ENCODE measurements at regions not wholly inside any gene's neighbourhood (a gene's known extent, or its start where the extent isn't known, plus 50 kb on each side); places are given as distances from the start of the nearest gene placed in this dataset.

DNA sequence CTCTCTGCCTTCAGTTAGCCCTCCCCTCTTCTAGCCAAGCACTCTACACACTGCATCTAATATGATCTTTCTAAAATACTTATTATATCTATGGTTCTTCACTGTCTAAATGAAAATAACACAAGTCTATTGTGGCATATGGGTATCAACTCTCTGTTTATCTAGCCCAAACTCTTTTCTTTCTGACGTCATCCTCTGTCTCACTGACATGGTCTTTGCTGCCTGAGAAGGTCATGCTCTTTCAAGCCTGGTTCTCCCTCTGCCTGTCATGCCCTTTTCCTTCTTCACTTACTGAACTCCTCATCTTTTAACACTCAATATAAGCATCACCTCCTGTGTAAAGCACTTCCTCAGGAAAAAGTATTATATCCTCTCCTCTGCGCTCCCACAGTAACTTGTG lies 672.2 kb upstream of the CT83 start:
- Histone ChIP-seq H2AK5ac (ENCODE audit: low read depth, low read length) (no peak overlapping the region), H3K36me3 (replicated peaks in 1 of 2; ENCODE audit: control insufficient read depth in 2 of 2, insufficient read depth in 2 of 2, low read length in 2 of 2) (no peaks in the 10 kb centered on the region), H4K91ac (ENCODE audit: low read depth, low read length, poor library complexity) (no peak overlapping the region), H3K14ac (ENCODE audit: low read length) (no peak overlapping the region), H3K9me3 (replicated peaks in 1 of 2; ENCODE audit: control insufficient read depth in 2 of 2, insufficient read depth in 1 of 2, low read depth in 1 of 2, low read length in 2 of 2) (no peaks in the 10 kb centered on the region), H3K4me1 (ENCODE audit: control insufficient read depth in 2 of 2, insufficient read depth in 1 of 2, low read depth in 1 of 2, low read length in 2 of 2) (no peaks in the 10 kb centered on the region), H3K4me2 (ENCODE audit: insufficient read depth, low read length, poor library complexity, severe bottlenecking) (no peak overlapping the region), H3K27me3 (ENCODE audit: control insufficient read depth in 3 of 3, insufficient read depth in 3 of 3, low read depth in 1 of 3, low read length in 3 of 3) (no peaks in the 10 kb centered on the region), H3K18ac (ENCODE audit: low read length) (no peak overlapping the region), H2AFZ (ENCODE audit: low read length) (no peak overlapping the region), H3K79me1 (ENCODE audit: low read depth, low read length) (no peaks in the 10 kb centered on the region), H3K23ac (ENCODE audit: low read depth, low read length, poor library complexity) (no peak overlapping the region), H3K4ac (ENCODE audit: low read length) (no peak overlapping the region), H2BK15ac (ENCODE audit: low read length) (no peak overlapping the region), H3K4me3 (ENCODE audit: low read length in 2 of 2) (no peak overlapping the region), H3K27ac (replicated peaks; ENCODE audit: low read length) (no peak overlapping the region), H4K8ac (ENCODE audit: low read depth, low read length) (no peak overlapping the region), H2BK120ac (ENCODE audit: low read depth, low read length) (no peak overlapping the region), H2BK5ac (ENCODE audit: low read length) (no peak overlapping the region), H3K9ac (ENCODE audit: low read depth, low read length, poor library complexity) (no peak overlapping the region), H2BK12ac (ENCODE audit: low read length) (no peak overlapping the region)
- no peak for DNase-seq (ENCODE audit: low spot score)
- WGBS, 2 donors (ENCODE audit: extremely low coverage in 2 of 2, insufficient read length in 2 of 2, insufficient replicate concordance in 1 of 2): no CpG with 5 or more reads among the region's 2 CpGs

DNA sequence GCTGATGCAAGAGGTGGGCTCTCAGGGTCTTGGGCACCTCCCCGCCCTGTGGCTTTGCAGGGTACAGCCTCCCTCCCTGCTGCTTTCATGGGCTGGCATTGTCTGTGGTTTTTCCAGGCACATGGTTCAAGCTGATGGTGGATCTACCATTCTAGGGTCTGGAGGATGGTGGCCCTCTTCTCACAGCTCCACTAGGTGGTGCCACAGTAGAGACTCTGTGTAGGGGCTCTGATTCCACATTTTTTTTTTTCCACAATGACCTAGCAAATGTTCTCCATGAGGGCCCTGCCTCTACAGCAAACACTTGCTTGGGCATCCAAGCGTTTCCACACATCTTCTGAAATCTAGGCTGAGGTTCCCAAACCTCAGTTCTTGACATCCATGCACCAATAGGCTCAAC lies 657.9 kb upstream of the CT83 start:
- Histone ChIP-seq H3K4me2 (ENCODE audit: insufficient read depth, low read length, poor library complexity, severe bottlenecking) (no peak overlapping the region), H3K18ac (ENCODE audit: low read length) (no peak overlapping the region), H3K79me1 (ENCODE audit: low read depth, low read length) (no peaks in the 10 kb centered on the region), H2BK120ac (ENCODE audit: low read depth, low read length) (no peak overlapping the region), H2AFZ (ENCODE audit: low read length) (no peak overlapping the region), H3K27ac (replicated peaks; ENCODE audit: low read length) (no peak overlapping the region), H2AK5ac (ENCODE audit: low read depth, low read length) (no peak overlapping the region), H3K9me3 (replicated peaks in 1 of 2; ENCODE audit: control insufficient read depth in 2 of 2, insufficient read depth in 1 of 2, low read depth in 1 of 2, low read length in 2 of 2) (no peaks in the 10 kb centered on the region), H3K23ac (ENCODE audit: low read depth, low read length, poor library complexity) (no peak overlapping the region), H3K4me3 (ENCODE audit: low read length in 2 of 2) (no peak overlapping the region), H4K91ac (ENCODE audit: low read depth, low read length, poor library complexity) (no peak overlapping the region), H3K27me3 (ENCODE audit: control insufficient read depth in 3 of 3, insufficient read depth in 3 of 3, low read depth in 1 of 3, low read length in 3 of 3) (no peaks in the 10 kb centered on the region), H3K9ac (ENCODE audit: low read depth, low read length, poor library complexity) (no peak overlapping the region), H2BK5ac (ENCODE audit: low read length) (no peak overlapping the region), H2BK15ac (ENCODE audit: low read length) (no peak overlapping the region), H3K4me1 (ENCODE audit: control insufficient read depth in 2 of 2, insufficient read depth in 1 of 2, low read depth in 1 of 2, low read length in 2 of 2) (no peaks in the 10 kb centered on the region), H3K4ac (ENCODE audit: low read length) (no peak overlapping the region), H3K36me3 (replicated peaks in 1 of 2; ENCODE audit: control insufficient read depth in 2 of 2, insufficient read depth in 2 of 2, low read length in 2 of 2) (no peaks in the 10 kb centered on the region), H3K14ac (ENCODE audit: low read length) (no peak overlapping the region), H4K8ac (ENCODE audit: low read depth, low read length) (no peak overlapping the region), H2BK12ac (ENCODE audit: low read length) (no peak overlapping the region)
- WGBS, 2 donors (ENCODE audit: extremely low coverage in 2 of 2, insufficient read length in 2 of 2, insufficient replicate concordance in 1 of 2): no CpG with 5 or more reads among the region's 2 CpGs
- no peak for DNase-seq (ENCODE audit: low spot score)

DNA sequence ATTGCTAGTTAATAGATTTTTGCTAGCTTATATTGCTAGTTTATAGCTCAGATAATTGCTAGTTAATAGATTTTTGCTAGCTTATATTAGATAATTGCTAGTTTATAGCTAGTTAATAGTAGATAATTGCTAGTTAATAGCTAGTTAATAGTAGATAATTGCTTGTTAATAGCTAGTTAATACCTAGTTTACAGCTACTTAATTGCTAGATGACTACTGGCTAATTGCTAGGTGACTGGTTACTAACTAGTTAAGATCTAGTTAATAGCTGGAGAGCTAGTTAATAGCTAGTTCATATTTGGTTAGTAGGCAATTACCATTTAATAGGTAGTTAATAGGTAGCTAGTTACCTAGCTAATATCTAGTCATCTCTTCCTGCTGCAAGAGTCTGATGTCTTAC lies 633.8 kb upstream of the CT83 start:
- H3K79me1 ChIP-seq (ENCODE audit: low read depth, low read length): no peaks in the 10 kb centered on the region
- no peak overlapping the region for H3K4ac ChIP-seq (ENCODE audit: low read length)

DNA sequence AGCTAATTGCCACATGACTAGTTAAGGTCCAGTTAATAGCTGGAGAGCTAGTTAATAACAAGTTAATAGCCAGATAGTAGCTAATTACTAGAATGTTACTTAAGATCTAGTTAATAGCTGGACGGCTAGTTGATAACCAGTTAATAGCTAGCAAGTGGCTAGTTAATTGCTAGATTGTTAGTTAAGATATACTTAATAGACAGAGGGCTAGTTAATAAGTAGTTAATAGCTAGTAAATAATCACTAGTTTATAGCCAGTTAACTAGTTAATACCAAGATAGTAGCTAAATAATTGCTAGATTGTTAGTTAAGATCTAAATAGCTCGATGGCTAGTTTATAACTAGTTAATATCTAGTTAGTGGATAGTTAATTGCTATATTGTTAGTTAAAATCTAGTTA lies 632.6 kb upstream of the CT83 start:
- H2BK5ac ChIP-seq (ENCODE audit: low read length): no peak overlapping the region
- no peak overlapping the region for H2BK12ac ChIP-seq (ENCODE audit: low read length)
- no peaks in the 10 kb centered on the region for H3K4me1 ChIP-seq (ENCODE audit: control insufficient read depth in 2 of 2, insufficient read depth in 1 of 2, low read depth in 1 of 2, low read length in 2 of 2)
- H3K18ac ChIP-seq (ENCODE audit: low read length): no peak overlapping the region
- no peak overlapping the region for H2BK15ac ChIP-seq (ENCODE audit: low read length)
- H3K36me3 ChIP-seq (replicated peaks in 1 of 2; ENCODE audit: control insufficient read depth in 2 of 2, insufficient read depth in 2 of 2, low read length in 2 of 2): no peaks in the 10 kb centered on the region
- H3K9me3 ChIP-seq (replicated peaks in 1 of 2; ENCODE audit: control insufficient read depth in 2 of 2, insufficient read depth in 1 of 2, low read depth in 1 of 2, low read length in 2 of 2): peaks cover 0 to 3% of the 10 kb centered on the region in 2 donors
- H4K8ac ChIP-seq (ENCODE audit: low read depth, low read length): no peak overlapping the region
- H3K27me3 ChIP-seq (ENCODE audit: control insufficient read depth in 3 of 3, insufficient read depth in 3 of 3, low read depth in 1 of 3, low read length in 3 of 3): no peaks in the 10 kb centered on the region
- DNase-seq (ENCODE audit: low spot score): no peak
- no peak overlapping the region for H2AFZ ChIP-seq (ENCODE audit: low read length)
- no peak overlapping the region for H2BK120ac ChIP-seq (ENCODE audit: low read depth, low read length)
- no peak overlapping the region for H3K4ac ChIP-seq (ENCODE audit: low read length)
- H3K79me1 ChIP-seq (ENCODE audit: low read depth, low read length): no peaks in the 10 kb centered on the region
- no peak overlapping the region for H3K27ac ChIP-seq (replicated peaks; ENCODE audit: low read length)
- no peak overlapping the region for H3K9ac ChIP-seq (ENCODE audit: low read depth, low read length, poor library complexity)
- no peak overlapping the region for H3K23ac ChIP-seq (ENCODE audit: low read depth, low read length, poor library complexity)
- H2AK5ac ChIP-seq (ENCODE audit: low read depth, low read length): no peak overlapping the region
- no CpG with 5 or more reads among the region's 2 CpGs for WGBS, 2 donors (ENCODE audit: extremely low coverage in 2 of 2, insufficient read length in 2 of 2, insufficient replicate concordance in 1 of 2)
- H3K4me3 ChIP-seq (ENCODE audit: low read length in 2 of 2): no peak overlapping the region
- H4K91ac ChIP-seq (ENCODE audit: low read depth, low read length, poor library complexity): no peak overlapping the region
- H3K4me2 ChIP-seq (ENCODE audit: insufficient read depth, low read length, poor library complexity, severe bottlenecking): no peak overlapping the region
- H3K14ac ChIP-seq (ENCODE audit: low read length): no peak overlapping the region

More for the DNA sequence above, 633.8 kb upstream of the CT83 start:
- Histone ChIP-seq H3K36me3 (replicated peaks in 1 of 2; ENCODE audit: control insufficient read depth in 2 of 2, insufficient read depth in 2 of 2, low read length in 2 of 2) (no peaks in the 10 kb centered on the region), H2BK12ac (ENCODE audit: low read length) (no peak overlapping the region), H3K27me3 (ENCODE audit: control insufficient read depth in 3 of 3, insufficient read depth in 3 of 3, low read depth in 1 of 3, low read length in 3 of 3) (no peaks in the 10 kb centered on the region), H2BK15ac (ENCODE audit: low read length) (no peak overlapping the region), H4K8ac (ENCODE audit: low read depth, low read length) (no peak overlapping the region), H3K27ac (replicated peaks; ENCODE audit: low read length) (no peak overlapping the region), H3K18ac (ENCODE audit: low read length) (no peak overlapping the region), H4K91ac (ENCODE audit: low read depth, low read length, poor library complexity) (no peak overlapping the region), H2BK120ac (ENCODE audit: low read depth, low read length) (no peak overlapping the region), H2AFZ (ENCODE audit: low read length) (no peak overlapping the region), H3K14ac (ENCODE audit: low read length) (no peak overlapping the region), H2AK5ac (ENCODE audit: low read depth, low read length) (no peak overlapping the region), H3K9me3 (replicated peaks in 1 of 2; ENCODE audit: control insufficient read depth in 2 of 2, insufficient read depth in 1 of 2, low read depth in 1 of 2, low read length in 2 of 2) (peaks cover 0 to 3% of the 10 kb centered on the region in 2 donors), H3K9ac (ENCODE audit: low read depth, low read length, poor library complexity) (no peak overlapping the region), H2BK5ac (ENCODE audit: low read length) (no peak overlapping the region), H3K4me2 (ENCODE audit: insufficient read depth, low read length, poor library complexity, severe bottlenecking) (no peak overlapping the region), H3K4me3 (ENCODE audit: low read length in 2 of 2) (no peak overlapping the region), H3K23ac (ENCODE audit: low read depth, low read length, poor library complexity) (no peak overlapping the region), H3K4me1 (ENCODE audit: control insufficient read depth in 2 of 2, insufficient read depth in 1 of 2, low read depth in 1 of 2, low read length in 2 of 2) (no peaks in the 10 kb centered on the region)
- no peak for DNase-seq (ENCODE audit: low spot score)

Data from neuronal stem cell (in vitro differentiated cells).